ENCODE measurements at regions not wholly inside any gene's neighbourhood (a gene's known extent, or its start where the extent isn't known, plus 50 kb on each side); places are given as distances from the start of the nearest gene placed in this dataset.

DNA sequence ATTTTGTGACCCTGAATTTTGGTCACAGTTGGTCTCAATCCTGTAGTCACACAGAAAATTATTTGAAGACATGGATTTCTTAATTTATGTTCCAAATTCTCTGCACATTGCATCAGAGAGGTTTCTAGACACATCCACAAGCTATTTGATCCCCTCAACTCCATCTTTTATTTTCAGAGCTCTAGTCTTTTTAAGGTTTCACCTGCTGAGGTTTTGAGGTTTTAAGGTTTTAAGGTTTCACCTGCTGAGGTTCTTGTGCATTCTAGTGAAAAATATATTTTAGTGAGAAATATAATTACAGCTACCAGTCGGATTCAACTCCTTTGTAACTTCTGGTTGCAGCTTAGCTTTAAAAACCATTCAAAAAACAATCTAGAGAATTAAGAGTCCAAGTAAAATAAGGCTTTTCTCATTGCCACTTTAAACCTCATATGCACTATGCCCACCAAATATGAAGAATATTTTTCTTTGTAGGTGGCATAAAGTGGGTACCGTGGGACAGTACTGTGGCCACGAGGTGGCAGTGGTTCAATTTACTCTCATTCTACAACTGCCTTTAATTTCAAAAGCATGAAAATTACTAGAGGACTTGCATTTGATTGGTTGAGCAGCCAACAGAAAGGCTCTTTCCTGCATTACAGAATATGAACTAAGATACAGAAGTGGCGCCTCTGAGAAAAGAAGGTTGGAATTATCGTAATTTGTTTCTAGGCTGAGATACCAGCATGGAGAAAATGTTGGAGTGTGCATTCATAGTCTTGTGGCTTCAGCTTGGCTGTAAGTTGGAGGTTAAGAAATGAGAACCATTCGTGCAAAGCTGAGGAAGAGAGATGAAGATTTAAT, 366.5 kb upstream of the OR4E1 start:
- TF ChIP-seq, protein P1, sequence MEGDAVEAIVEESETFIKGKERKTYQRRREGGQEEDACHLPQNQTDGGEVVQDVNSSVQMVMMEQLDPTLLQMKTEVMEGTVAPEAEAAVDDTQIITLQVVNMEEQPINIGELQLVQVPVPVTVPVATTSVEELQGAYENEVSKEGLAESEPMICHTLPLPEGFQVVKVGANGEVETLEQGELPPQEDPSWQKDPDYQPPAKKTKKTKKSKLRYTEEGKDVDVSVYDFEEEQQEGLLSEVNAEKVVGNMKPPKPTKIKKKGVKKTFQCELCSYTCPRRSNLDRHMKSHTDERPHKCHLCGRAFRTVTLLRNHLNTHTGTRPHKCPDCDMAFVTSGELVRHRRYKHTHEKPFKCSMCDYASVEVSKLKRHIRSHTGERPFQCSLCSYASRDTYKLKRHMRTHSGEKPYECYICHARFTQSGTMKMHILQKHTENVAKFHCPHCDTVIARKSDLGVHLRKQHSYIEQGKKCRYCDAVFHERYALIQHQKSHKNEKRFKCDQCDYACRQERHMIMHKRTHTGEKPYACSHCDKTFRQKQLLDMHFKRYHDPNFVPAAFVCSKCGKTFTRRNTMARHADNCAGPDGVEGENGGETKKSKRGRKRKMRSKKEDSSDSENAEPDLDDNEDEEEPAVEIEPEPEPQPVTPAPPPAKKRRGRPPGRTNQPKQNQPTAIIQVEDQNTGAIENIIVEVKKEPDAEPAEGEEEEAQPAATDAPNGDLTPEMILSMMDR (IDR thresholded peaks at IDR 0.05): peak in 2 of 3 experiments; percentile 12 to 38
- no peak for TF ChIP-seq POLR2A (IDR thresholded peaks at IDR 0.05)
